SK-N-SH (cell line): ENCODE measurements at regions not wholly inside any gene's neighbourhood (a gene's known extent, or its start where the extent isn't known, plus 50 kb on each side); places are given as distances from the start of the nearest gene placed in this dataset.

ENCODE experiments used
- CTCF ChIP-seq: fragments of 200-600 bp; sonication (generic); IDR thresholded peaks from 2 replicates; pipeline ENCODE4 v1.6.1; 2017; ENCODE audit warnings: antibody characterized with exemption, mild to moderate bottlenecking, moderate library complexity
- EP300 ChIP-seq, 2 experiments: IDR thresholded peaks; 2 replicates each; pipeline versions ENCODE4 v1.4.0 to v1.6.1; 2012; ENCODE audit warnings: borderline replicate concordance in 1 of 2, low read depth in 1 of 2, low read length in 1 of 2
- EZH2phosphoT487 ChIP-seq: fragments of 200-600 bp; sonication (generic); IDR thresholded peaks from 2 replicates; pipeline ENCODE4 v1.6.1; 2017; ENCODE audit warnings: low read depth, mixed run types, mild to moderate bottlenecking, antibody characterized with exemption, moderate library complexity, borderline replicate concordance
- MAX ChIP-seq: IDR thresholded peaks from 2 replicates; pipeline ENCODE4 v1.4.0; 2012; ENCODE audit warnings: low read depth
- SIN3A ChIP-seq: IDR thresholded peaks from 2 replicates; pipeline ENCODE4 v1.6.1; 2012; ENCODE audit warnings: low read depth, mild to moderate bottlenecking, low read length, moderate library complexity, borderline replicate concordance
- TAF1 ChIP-seq: IDR thresholded peaks from 2 replicates; pipeline ENCODE4 v1.6.1; 2012; ENCODE audit warnings: low read depth, mild to moderate bottlenecking, low read length, moderate library complexity, borderline replicate concordance
- ZBTB33 ChIP-seq: IDR thresholded peaks from 2 replicates; pipeline ENCODE4 v1.4.0; 2012; ENCODE audit warnings: low read depth, borderline replicate concordance

- no peak for TF ChIP-seq CTCF
- TF ChIP-seq SIN3A, result no peak
- no peak for TF ChIP-seq MAX
- no peak for TF ChIP-seq TAF1
- no peak for TF ChIP-seq EP300 (IDR thresholded peaks at IDR 0.05; ENCODE audit: borderline replicate concordance in 1 of 2, low read depth in 1 of 2, low read length in 1 of 2)
- no peak for TF ChIP-seq ZBTB33
- TF ChIP-seq EZH2phosphoT487, result no peak
Observed at GRCh38 chr12:86349196-86349595, 93.0 kb upstream of the MGAT4C start.
